ENCODE measurements at regions not wholly inside any gene's neighbourhood (a gene's known extent, or its start where the extent isn't known, plus 50 kb on each side); places are given as distances from the start of the nearest gene placed in this dataset.
A peak's percentile ranks its signal among the peaks of the same experiment; 100 is the strongest.

- Histone ChIP-seq H3K4me1 (no peaks in the 10 kb centered on the region), H3K9me3 (peaks cover 21% of the 10 kb centered on the region), H3K4me3 (no peak overlapping the region), H3K27me3 (no peaks in the 10 kb centered on the region), H3K27ac (no peak overlapping the region), H3K36me3 (no peaks in the 10 kb centered on the region)
- DNase-seq (no peak), ATAC-seq (no peak)
- intact Hi-C loops (cut with DNase I): no loop called here
- no peak for TF ChIP-seq CTCF (IDR thresholded peaks at IDR 0.05)
Observed at GRCh38 chr13:73440296-73440895, 381.6 kb downstream of the KLF5 start.

GRCh38 chr13:73433890-73434289 lies 375.1 kb downstream of the KLF5 start:
- ATAC-seq: no peak
- H3K27me3 ChIP-seq: no peaks in the 10 kb centered on the region
- H3K4me1 ChIP-seq: no peaks in the 10 kb centered on the region
- DNase-seq: no peak
- intact Hi-C loops (cut with DNase I): no loop called here
- no peaks in the 10 kb centered on the region for H3K36me3 ChIP-seq
- no peak for TF ChIP-seq CTCF (IDR thresholded peaks at IDR 0.05)
- no peak overlapping the region for H3K27ac ChIP-seq
- H3K9me3 ChIP-seq: no peaks in the 10 kb centered on the region
- H3K4me3 ChIP-seq: no peak overlapping the region

- Histone ChIP-seq H3K27me3 (no peaks in the 10 kb centered on the region), H3K27ac (no peak overlapping the region), H3K4me3 (no peak overlapping the region), H3K9me3 (no peaks in the 10 kb centered on the region), H3K36me3 (no peaks in the 10 kb centered on the region), H3K4me1 (no peaks in the 10 kb centered on the region)
- intact Hi-C loops (cut with DNase I): no loop called here
- no peak for ATAC-seq
- no peak for TF ChIP-seq CTCF (IDR thresholded peaks at IDR 0.05)
- DNase-seq: no peak
Observed at GRCh38 chr13:73433458-73433857, 374.7 kb downstream of the KLF5 start.

- ATAC-seq: no peak
- H3K27ac ChIP-seq: no peak overlapping the region
Observed at GRCh38 chr13:73429701-73430100, 370.9 kb downstream of the KLF5 start.

GRCh38 chr13:73428706-73429105 lies 369.9 kb downstream of the KLF5 start:
- no peaks in the 10 kb centered on the region for H3K9me3 ChIP-seq
- no peak overlapping the region for H3K27ac ChIP-seq
- H3K4me1 ChIP-seq: no peaks in the 10 kb centered on the region
- no peaks in the 10 kb centered on the region for H3K36me3 ChIP-seq
- TF ChIP-seq CTCF (IDR thresholded peaks at IDR 0.05): no peak
- ATAC-seq (no peak), DNase-seq (no peak)
- intact Hi-C loops (cut with DNase I): no loop called here
- H3K4me3 ChIP-seq: no peak overlapping the region
- no peaks in the 10 kb centered on the region for H3K27me3 ChIP-seq

More at GRCh38 chr13:73429701-73430100, 370.9 kb downstream of the KLF5 start:
- no peak for DNase-seq
- no peak for TF ChIP-seq CTCF (IDR thresholded peaks at IDR 0.05)
- H3K9me3 ChIP-seq: no peaks in the 10 kb centered on the region
- no peaks in the 10 kb centered on the region for H3K4me1 ChIP-seq
- intact Hi-C loops (cut with DNase I): no loop called here
- H3K4me3 ChIP-seq: no peak overlapping the region
- H3K36me3 ChIP-seq: no peaks in the 10 kb centered on the region
- H3K27me3 ChIP-seq: no peaks in the 10 kb centered on the region

- no peaks in the 10 kb centered on the region for H3K9me3 ChIP-seq
- H3K27ac ChIP-seq: no peak overlapping the region
- H3K4me3 ChIP-seq: no peak overlapping the region
- no peaks in the 10 kb centered on the region for H3K27me3 ChIP-seq
- peak; percentile 36 for ATAC-seq
- no peaks in the 10 kb centered on the region for H3K4me1 ChIP-seq
- intact Hi-C loops (cut with DNase I): no loop called here
- no peaks in the 10 kb centered on the region for H3K36me3 ChIP-seq
- no peak for DNase-seq
- no peak for TF ChIP-seq CTCF (IDR thresholded peaks at IDR 0.05)
Observed at GRCh38 chr13:73428137-73428536, 369.3 kb downstream of the KLF5 start.

All from upper lobe of right lung (tissue), 1 donor.